ENCODE measurements at regions not wholly inside any gene's neighbourhood (a gene's known extent, or its start where the extent isn't known, plus 50 kb on each side); places are given as distances from the start of the nearest gene placed in this dataset.

- TF ChIP-seq CTCF (IDR thresholded peaks at IDR 0.05) (no peak), POLR2A (IDR thresholded peaks at IDR 0.05) (no peak)
Measured at GRCh38 chr11:79637219-79637618, 196.4 kb upstream of the TENM4 start.
